ENCODE measurements at regions not wholly inside any gene's neighbourhood (a gene's known extent, or its start where the extent isn't known, plus 50 kb on each side); places are given as distances from the start of the nearest gene placed in this dataset.
"Not testable (repeated sequence)": the region's sequence is repeated elsewhere in the genome, so short reads cannot be mapped to it uniquely, and the experiment has no call there.

- Histone ChIP-seq H3K9me3 (peaks cover 0 to 10% (median 3%) of the 10 kb centered on the region in 4 donors), H3K36me3 (no peaks in the 10 kb centered on the region), H3K27ac (replicated peaks in 1 of 4) (no peak overlapping the region), H3K4me1 (peaks cover 0 to 28% (median 24%) of the 10 kb centered on the region in 4 donors), H3K4me3 (no peak overlapping the region), H3K27me3 (peaks cover 0 to 83% (median 31%) of the 10 kb centered on the region in 4 donors)
- intact Hi-C loops (cut with DNase I) = no loop called here
- TF ChIP-seq POLR2A (IDR thresholded peaks at IDR 0.05; ENCODE audit: low read depth) = no peak
- no peak for TF ChIP-seq EP300 (IDR thresholded peaks at IDR 0.05)
- TF ChIP-seq POLR2AphosphoS5 (IDR thresholded peaks at IDR 0.05) = no peak
- no peak for TF ChIP-seq CTCF (IDR thresholded peaks at IDR 0.05)
- WGBS = 7% methylated on average over 20 of the region's 20 CpGs
- no peak for DNase-seq (ENCODE audit: extremely low spot score)
Observed at GRCh38 chr15:34494084-34494399, 56.4 kb upstream of the GOLGA8A start.

- Histone ChIP-seq H3K27ac (replicated peaks in 1 of 4) (no peak overlapping the region), H3K4me3 (no peak overlapping the region), H3K27me3 (peaks cover 0 to 86% (median 31%) of the 10 kb centered on the region in 4 donors), H3K9me3 (peaks cover 0 to 10% (median 3%) of the 10 kb centered on the region in 4 donors), H3K36me3 (no peaks in the 10 kb centered on the region), H3K4me1 (peaks cover 0 to 28% (median 24%) of the 10 kb centered on the region in 4 donors)
- TF ChIP-seq CTCF (IDR thresholded peaks at IDR 0.05) (no peak), POLR2AphosphoS5 (IDR thresholded peaks at IDR 0.05) (no peak), EP300 (IDR thresholded peaks at IDR 0.05) (no peak), POLR2A (IDR thresholded peaks at IDR 0.05; ENCODE audit: low read depth) (no peak)
- 88% methylated on average over 1 of the region's 1 CpG for WGBS
- no peak for DNase-seq (ENCODE audit: extremely low spot score)
- intact Hi-C loops (cut with DNase I) = no loop called here
Observed at GRCh38 chr15:34493001-34493400, 55.4 kb upstream of the GOLGA8A start.

- Histone ChIP-seq H3K9me3 (peaks cover 0 to 10% (median 3%) of the 10 kb centered on the region in 4 donors), H3K27me3 (peaks cover 0 to 76% (median 27%) of the 10 kb centered on the region in 4 donors), H3K4me1 (peaks cover 0 to 24% (median 21%) of the 10 kb centered on the region in 4 donors)
- H3K4me3 ChIP-seq; DNase-seq (ENCODE audit: extremely low spot score); intact Hi-C loops (cut with DNase I); H3K36me3 ChIP-seq; H3K27ac ChIP-seq (replicated peaks in 1 of 4): not testable (repeated sequence)
- 100% methylated on average over 1 of the region's 1 CpG for WGBS
Observed at GRCh38 chr15:34491488-34491887, 53.9 kb upstream of the GOLGA8A start.

- WGBS = 19% methylated on average over 17 of the region's 38 CpGs
- no peak for TF ChIP-seq CTCF (IDR thresholded peaks at IDR 0.05)
- no peak for TF ChIP-seq POLR2AphosphoS5 (IDR thresholded peaks at IDR 0.05)
- no peak for TF ChIP-seq POLR2A (IDR thresholded peaks at IDR 0.05; ENCODE audit: low read depth)
- no peak for TF ChIP-seq EP300 (IDR thresholded peaks at IDR 0.05)
- Histone ChIP-seq H3K4me1 (peaks cover 0 to 20% (median 14%) of the 10 kb centered on the region in 4 donors), H3K9me3 (peaks cover 0 to 10% (median 3%) of the 10 kb centered on the region in 4 donors), H3K27me3 (peaks cover 0 to 68% (median 23%) of the 10 kb centered on the region in 4 donors), H3K4me3 (peak overlapping the region in 1 of 4 donors; percentile 7), H3K27ac (replicated peaks in 1 of 4) (no peak overlapping the region), H3K36me3 (no peaks in the 10 kb centered on the region)
- intact Hi-C loops (cut with DNase I) = no loop called here
- no peak for DNase-seq (ENCODE audit: extremely low spot score)
Observed at GRCh38 chr15:34490417-34491193, 53.0 kb upstream of the GOLGA8A start.

- Histone ChIP-seq H3K9me3 (peaks cover 0 to 10% (median 3%) of the 10 kb centered on the region in 4 donors), H3K27me3 (peaks cover 0 to 54% (median 12%) of the 10 kb centered on the region in 4 donors)
- H3K27ac ChIP-seq (replicated peaks in 1 of 4); H3K36me3 ChIP-seq; H3K4me1 ChIP-seq; DNase-seq (ENCODE audit: extremely low spot score); intact Hi-C loops (cut with DNase I); H3K4me3 ChIP-seq: not testable (repeated sequence)
- 92% methylated on average over 25 of the region's 37 CpGs for WGBS
Observed at GRCh38 chr15:34488973-34489959, 51.7 kb upstream of the GOLGA8A start.

Small RNA genes in the stretch of these regions (small RNA-seq; reads per million reads assigned to genes)
- gene MIR1233-2 = 0 reads per million in 3 donors

Data from esophagus muscularis mucosa (tissue), 4 donors.